ENCODE measurements at regions not wholly inside any gene's neighbourhood (a gene's known extent, or its start where the extent isn't known, plus 50 kb on each side); places are given as distances from the start of the nearest gene placed in this dataset.

DNA sequence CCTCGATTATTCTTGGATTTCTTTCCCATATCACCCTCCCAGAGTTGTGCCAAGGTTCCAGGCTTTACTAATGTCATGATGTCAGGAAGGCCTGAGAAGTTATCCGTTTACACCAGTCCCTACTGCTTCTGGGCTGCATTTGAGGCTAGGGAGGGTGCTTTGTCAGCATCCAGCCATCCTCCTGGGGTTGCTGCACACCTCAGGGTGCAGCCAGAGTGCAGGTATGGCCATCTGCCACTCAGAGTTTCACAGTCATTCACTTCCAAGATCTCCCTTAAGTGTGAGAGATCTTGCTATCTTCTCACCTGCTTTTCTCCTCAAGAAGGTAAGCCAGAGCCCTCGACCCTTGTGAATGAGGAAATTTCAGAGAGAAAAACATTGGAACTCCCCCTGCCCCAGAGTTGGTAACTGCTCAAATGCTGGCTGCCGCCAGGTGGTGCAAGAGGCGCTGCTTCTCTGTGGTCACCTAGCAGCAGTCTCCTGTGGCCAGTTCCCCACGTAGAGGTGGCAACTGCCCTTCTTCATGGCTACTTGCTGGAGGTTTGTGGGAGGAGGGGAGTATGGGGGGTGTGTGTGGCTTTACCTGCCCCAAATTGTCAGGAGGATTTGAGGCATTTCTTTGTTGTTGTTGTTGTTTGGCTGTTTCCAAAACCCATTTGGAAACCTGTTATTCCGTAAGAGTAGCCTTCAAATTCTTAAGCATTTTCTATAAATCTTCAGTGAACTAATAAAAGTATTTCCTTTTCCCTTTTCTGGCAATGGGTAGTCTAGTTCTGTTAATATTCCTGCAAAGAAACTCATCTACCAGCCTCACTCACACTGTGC lies 259.6 kb upstream of the DMRT1 start (continued):
- TF ChIP-seq, protein P1, sequence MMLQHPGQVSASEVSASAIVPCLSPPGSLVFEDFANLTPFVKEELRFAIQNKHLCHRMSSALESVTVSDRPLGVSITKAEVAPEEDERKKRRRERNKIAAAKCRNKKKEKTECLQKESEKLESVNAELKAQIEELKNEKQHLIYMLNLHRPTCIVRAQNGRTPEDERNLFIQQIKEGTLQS (IDR thresholded peaks at IDR 0.05) = no peak

DNA sequence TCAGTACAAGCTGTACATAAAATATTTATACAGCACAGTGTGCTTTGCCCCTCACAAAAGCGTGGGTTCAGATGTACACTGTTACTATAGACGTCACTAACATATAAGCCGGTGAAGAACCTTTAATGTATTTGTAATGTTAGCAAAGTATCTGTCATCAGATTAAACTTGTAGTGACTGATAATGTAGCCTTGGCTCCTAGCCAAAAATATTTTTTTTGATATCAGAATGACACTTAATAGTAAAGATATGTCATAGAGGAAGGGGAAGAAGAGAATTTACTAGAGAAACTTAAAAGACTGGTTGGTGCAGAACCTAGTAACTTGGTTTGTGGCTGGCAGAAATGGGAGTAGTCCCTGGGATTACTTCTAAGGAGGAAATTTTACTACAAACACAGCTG lies 258.7 kb upstream of the DMRT1 start:
- Histone ChIP-seq H3K36me3 (ENCODE audit: control insufficient read depth in 4 of 4, insufficient read depth in 3 of 4, low read depth in 1 of 4, low read length in 3 of 4) (no peaks in the 10 kb centered on the region), H3K4me3 (ENCODE audit: low read depth in 1 of 3, low read length in 3 of 3) (no peak overlapping the region), H3K4me1 (ENCODE audit: control insufficient read depth in 4 of 4, insufficient read depth in 4 of 4, low read length in 3 of 4) (no peaks in the 10 kb centered on the region), H3K27ac (ENCODE audit: low read depth in 1 of 2, low read length in 2 of 2) (no peak overlapping the region), H3K27me3 (ENCODE audit: control insufficient read depth in 4 of 4, insufficient read depth in 4 of 4, low read length in 3 of 4) (no peaks in the 10 kb centered on the region), H3K9ac (ENCODE audit: low read depth in 1 of 2, low read length in 2 of 2) (no peak overlapping the region), H3K9me3 (ENCODE audit: control insufficient read depth in 4 of 4, low read length in 3 of 4) (no peaks in the 10 kb centered on the region)
- 86% methylated on average over 3 of the region's 3 CpGs for WGBS
- DNase-seq (ENCODE audit: low spot score) = no peak
- TF ChIP-seq JUND (IDR thresholded peaks at IDR 0.05) (no peak), FOXA2 (IDR thresholded peaks at IDR 0.05) (no peak), SP1 (IDR thresholded peaks at IDR 0.05) (no peak), EGR1 (IDR thresholded peaks at IDR 0.05; ENCODE audit: low read depth in 2 of 2) (no peak), YY1 (IDR thresholded peaks at IDR 0.05) (no peak)
- TF ChIP-seq, protein P1 (IDR thresholded peaks at IDR 0.05) = no peak
- TF ChIP-seq, protein P2, sequence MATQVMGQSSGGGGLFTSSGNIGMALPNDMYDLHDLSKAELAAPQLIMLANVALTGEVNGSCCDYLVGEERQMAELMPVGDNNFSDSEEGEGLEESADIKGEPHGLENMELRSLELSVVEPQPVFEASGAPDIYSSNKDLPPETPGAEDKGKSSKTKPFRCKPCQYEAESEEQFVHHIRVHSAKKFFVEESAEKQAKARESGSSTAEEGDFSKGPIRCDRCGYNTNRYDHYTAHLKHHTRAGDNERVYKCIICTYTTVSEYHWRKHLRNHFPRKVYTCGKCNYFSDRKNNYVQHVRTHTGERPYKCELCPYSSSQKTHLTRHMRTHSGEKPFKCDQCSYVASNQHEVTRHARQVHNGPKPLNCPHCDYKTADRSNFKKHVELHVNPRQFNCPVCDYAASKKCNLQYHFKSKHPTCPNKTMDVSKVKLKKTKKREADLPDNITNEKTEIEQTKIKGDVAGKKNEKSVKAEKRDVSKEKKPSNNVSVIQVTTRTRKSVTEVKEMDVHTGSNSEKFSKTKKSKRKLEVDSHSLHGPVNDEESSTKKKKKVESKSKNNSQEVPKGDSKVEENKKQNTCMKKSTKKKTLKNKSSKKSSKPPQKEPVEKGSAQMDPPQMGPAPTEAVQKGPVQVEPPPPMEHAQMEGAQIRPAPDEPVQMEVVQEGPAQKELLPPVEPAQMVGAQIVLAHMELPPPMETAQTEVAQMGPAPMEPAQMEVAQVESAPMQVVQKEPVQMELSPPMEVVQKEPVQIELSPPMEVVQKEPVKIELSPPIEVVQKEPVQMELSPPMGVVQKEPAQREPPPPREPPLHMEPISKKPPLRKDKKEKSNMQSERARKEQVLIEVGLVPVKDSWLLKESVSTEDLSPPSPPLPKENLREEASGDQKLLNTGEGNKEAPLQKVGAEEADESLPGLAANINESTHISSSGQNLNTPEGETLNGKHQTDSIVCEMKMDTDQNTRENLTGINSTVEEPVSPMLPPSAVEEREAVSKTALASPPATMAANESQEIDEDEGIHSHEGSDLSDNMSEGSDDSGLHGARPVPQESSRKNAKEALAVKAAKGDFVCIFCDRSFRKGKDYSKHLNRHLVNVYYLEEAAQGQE (IDR thresholded peaks at IDR 0.05) = no peak

DNA sequence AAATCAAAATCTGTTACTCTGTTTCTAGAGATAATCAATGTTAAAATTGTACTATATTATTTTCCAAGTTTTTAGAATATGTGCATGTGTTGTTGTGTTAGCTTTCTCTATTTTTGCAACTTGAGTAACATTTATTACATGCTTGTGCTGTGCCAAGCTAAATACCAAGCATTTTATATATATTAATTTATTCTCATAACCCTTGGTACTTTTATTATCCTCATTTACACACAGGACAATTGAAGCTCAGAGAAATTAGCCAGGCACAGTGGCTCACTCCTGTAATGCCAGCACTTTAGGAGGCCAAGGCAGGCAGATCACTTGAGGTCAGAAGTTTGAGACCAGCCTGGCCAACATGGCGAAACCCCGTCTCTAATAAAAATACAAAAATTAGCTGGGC lies 254.0 kb upstream of the DMRT1 start:
- Histone ChIP-seq H3K27ac (ENCODE audit: low read depth in 1 of 2, low read length in 2 of 2) (no peak overlapping the region), H3K27me3 (ENCODE audit: control insufficient read depth in 4 of 4, insufficient read depth in 4 of 4, low read length in 3 of 4) (peaks cover 0 to 5% (median 0%) of the 10 kb centered on the region in 4 donors), H3K36me3 (ENCODE audit: control insufficient read depth in 4 of 4, insufficient read depth in 3 of 4, low read depth in 1 of 4, low read length in 3 of 4) (no peaks in the 10 kb centered on the region), H3K4me3 (ENCODE audit: low read depth in 1 of 3, low read length in 3 of 3) (no peak overlapping the region), H3K9ac (ENCODE audit: low read depth in 1 of 2, low read length in 2 of 2) (no peak overlapping the region), H3K9me3 (ENCODE audit: control insufficient read depth in 4 of 4, low read length in 3 of 4) (no peaks in the 10 kb centered on the region), H3K4me1 (ENCODE audit: control insufficient read depth in 4 of 4, insufficient read depth in 4 of 4, low read length in 3 of 4) (no peaks in the 10 kb centered on the region)
- WGBS = 90% methylated on average over 2 of the region's 2 CpGs
- no peak for DNase-seq (ENCODE audit: low spot score)
- TF ChIP-seq JUND (IDR thresholded peaks at IDR 0.05) (no peak), EGR1 (IDR thresholded peaks at IDR 0.05; ENCODE audit: low read depth in 2 of 2) (no peak), RXRA (IDR thresholded peaks at IDR 0.05) (no peak), FOXA1 (IDR thresholded peaks at IDR 0.05) (no peak), HNF4G (IDR thresholded peaks at IDR 0.05) (no peak), TAF1 (conservative IDR thresholded peaks at IDR 0.05) (no peak), YY1 (IDR thresholded peaks at IDR 0.05) (no peak), HNF4A (conservative IDR thresholded peaks at IDR 0.05) (no peak), SP1 (IDR thresholded peaks at IDR 0.05) (no peak), GABPA (IDR thresholded peaks at IDR 0.05 in 1 of 2, conservative IDR thresholded peaks at IDR 0.05 in 1 of 2) (no peak), RAD21 (IDR thresholded peaks at IDR 0.05) (no peak), FOXA2 (IDR thresholded peaks at IDR 0.05) (no peak)
- TF ChIP-seq, protein P2 (IDR thresholded peaks at IDR 0.05) = no peak
- TF ChIP-seq, protein P1 (IDR thresholded peaks at IDR 0.05) = no peak
- TF ChIP-seq, protein P3, sequence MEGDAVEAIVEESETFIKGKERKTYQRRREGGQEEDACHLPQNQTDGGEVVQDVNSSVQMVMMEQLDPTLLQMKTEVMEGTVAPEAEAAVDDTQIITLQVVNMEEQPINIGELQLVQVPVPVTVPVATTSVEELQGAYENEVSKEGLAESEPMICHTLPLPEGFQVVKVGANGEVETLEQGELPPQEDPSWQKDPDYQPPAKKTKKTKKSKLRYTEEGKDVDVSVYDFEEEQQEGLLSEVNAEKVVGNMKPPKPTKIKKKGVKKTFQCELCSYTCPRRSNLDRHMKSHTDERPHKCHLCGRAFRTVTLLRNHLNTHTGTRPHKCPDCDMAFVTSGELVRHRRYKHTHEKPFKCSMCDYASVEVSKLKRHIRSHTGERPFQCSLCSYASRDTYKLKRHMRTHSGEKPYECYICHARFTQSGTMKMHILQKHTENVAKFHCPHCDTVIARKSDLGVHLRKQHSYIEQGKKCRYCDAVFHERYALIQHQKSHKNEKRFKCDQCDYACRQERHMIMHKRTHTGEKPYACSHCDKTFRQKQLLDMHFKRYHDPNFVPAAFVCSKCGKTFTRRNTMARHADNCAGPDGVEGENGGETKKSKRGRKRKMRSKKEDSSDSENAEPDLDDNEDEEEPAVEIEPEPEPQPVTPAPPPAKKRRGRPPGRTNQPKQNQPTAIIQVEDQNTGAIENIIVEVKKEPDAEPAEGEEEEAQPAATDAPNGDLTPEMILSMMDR (IDR thresholded peaks at IDR 0.05; ENCODE audit: low read depth, low read length, missing input control) = no peak
- TF ChIP-seq, protein P4, sequence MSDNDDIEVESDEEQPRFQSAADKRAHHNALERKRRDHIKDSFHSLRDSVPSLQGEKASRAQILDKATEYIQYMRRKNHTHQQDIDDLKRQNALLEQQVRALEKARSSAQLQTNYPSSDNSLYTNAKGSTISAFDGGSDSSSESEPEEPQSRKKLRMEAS (IDR thresholded peaks at IDR 0.05) = no peak
